Uterus (tissue), 3 donors: ENCODE measurements at regions not wholly inside any gene's neighbourhood (a gene's known extent, or its start where the extent isn't known, plus 50 kb on each side); places are given as distances from the start of the nearest gene placed in this dataset.

Source experiments
- DNase-seq, 2 donors: peaks; one replicate each; pipeline ENCODE4 v3.0.0-alpha.2; 2019 to 2020
- H3K27ac ChIP-seq, 2 donors: fragments of 200-600 bp; sonication (generic); 1 replicate in 1 of 2; 2 replicates in 1 of 2; pipeline ENCODE4 v1.5.1; 2016 to 2018
- H3K27me3 ChIP-seq, 2 donors: fragments of 200-600 bp; sonication (generic); one replicate each; pipeline ENCODE4 v1.5.1; 2018 to 2019; ENCODE audit warnings: control low read depth in 1 of 2
- H3K36me3 ChIP-seq, 2 donors: fragments of 200-600 bp; sonication (generic); one replicate each; pipeline ENCODE4 v1.5.1; 2019; ENCODE audit warnings: control low read depth in 1 of 2
- H3K4me1 ChIP-seq, 2 donors: fragments of 200-600 bp; sonication (generic); one replicate each; pipeline ENCODE4 v1.5.1; 2018 to 2019; ENCODE audit warnings: control low read depth in 1 of 2
- H3K4me3 ChIP-seq, 2 donors: fragments of 200-600 bp; sonication (generic); 1 replicate in 1 of 2; 2 replicates in 1 of 2; pipeline ENCODE4 v1.5.1; 2018 to 2019; ENCODE audit warnings: mild to moderate bottlenecking in 1 of 2
- H3K9me3 ChIP-seq, 2 donors: fragments of 200-600 bp; sonication (generic); one replicate each; pipeline ENCODE4 v1.5.1; 2019; ENCODE audit warnings: control low read depth in 1 of 2
- POLR2A ChIP-seq, 2 donors: fragments of 450-650 bp; IDR thresholded peaks; one replicate each; pipeline ENCODE4 v1.6.1; 2016; ENCODE audit warnings: antibody characterized with exemption in 2 of 2, mild to moderate bottlenecking in 1 of 2, moderate library complexity in 1 of 2
- intact Hi-C: fragments of 100-400 bp; cut with DNase I; formaldehyde crosslinking; loops from one replicate; pipeline ENCODE4 v1.15.1; 2023; ENCODE audit warnings: low total_unique reads
- TF ChIP-seq, protein P1 (sequence below), 4 experiments: fragments of 200-600 bp in 2 of 4; fragments of 450-650 bp in 2 of 4; sonication (generic) in 2 of 4; IDR thresholded peaks; one replicate each; pipeline ENCODE4 v1.5.1; 2016 to 2019; ENCODE audit warnings: antibody characterized with exemption in 4 of 4, mild to moderate bottlenecking in 2 of 4, moderate library complexity in 1 of 4
- donor health status: DM: yes; HTN: yes; CAD: no.

DNA sequence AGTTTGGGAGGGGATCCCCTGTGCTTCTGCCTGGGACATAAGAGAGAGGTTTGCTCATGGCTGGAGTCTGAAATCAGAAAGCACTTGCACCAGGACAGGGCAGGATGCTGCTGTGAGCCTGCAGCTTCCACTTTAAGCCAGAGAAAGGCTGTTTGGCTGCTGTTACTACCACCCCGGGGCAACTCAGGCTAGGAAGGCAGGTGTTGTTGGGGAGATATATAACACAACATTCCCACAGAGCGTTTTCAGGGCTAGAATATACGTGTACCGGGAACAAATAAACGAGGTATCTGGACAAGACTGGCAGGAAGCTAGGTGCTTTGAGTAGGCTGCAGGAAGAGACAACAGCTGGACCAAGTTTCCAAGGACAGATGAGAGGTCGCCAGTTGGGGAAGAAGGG is 313.3 kb upstream of the CCL2 start:
- no peak for DNase-seq
- H3K4me1 ChIP-seq: no peaks in the 10 kb centered on the region
- no peak overlapping the region for H3K27ac ChIP-seq
- intact Hi-C loops: no loop called here
- no peaks in the 10 kb centered on the region for H3K27me3 ChIP-seq
- no peaks in the 10 kb centered on the region for H3K9me3 ChIP-seq
- no peak for TF ChIP-seq POLR2A (IDR thresholded peaks at IDR 0.05)
- TF ChIP-seq, protein P1, sequence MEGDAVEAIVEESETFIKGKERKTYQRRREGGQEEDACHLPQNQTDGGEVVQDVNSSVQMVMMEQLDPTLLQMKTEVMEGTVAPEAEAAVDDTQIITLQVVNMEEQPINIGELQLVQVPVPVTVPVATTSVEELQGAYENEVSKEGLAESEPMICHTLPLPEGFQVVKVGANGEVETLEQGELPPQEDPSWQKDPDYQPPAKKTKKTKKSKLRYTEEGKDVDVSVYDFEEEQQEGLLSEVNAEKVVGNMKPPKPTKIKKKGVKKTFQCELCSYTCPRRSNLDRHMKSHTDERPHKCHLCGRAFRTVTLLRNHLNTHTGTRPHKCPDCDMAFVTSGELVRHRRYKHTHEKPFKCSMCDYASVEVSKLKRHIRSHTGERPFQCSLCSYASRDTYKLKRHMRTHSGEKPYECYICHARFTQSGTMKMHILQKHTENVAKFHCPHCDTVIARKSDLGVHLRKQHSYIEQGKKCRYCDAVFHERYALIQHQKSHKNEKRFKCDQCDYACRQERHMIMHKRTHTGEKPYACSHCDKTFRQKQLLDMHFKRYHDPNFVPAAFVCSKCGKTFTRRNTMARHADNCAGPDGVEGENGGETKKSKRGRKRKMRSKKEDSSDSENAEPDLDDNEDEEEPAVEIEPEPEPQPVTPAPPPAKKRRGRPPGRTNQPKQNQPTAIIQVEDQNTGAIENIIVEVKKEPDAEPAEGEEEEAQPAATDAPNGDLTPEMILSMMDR (IDR thresholded peaks at IDR 0.05): no peak
- H3K4me3 ChIP-seq: no peak overlapping the region
- no peaks in the 10 kb centered on the region for H3K36me3 ChIP-seq

GRCh38 chr17:33942414-33942813 is 312.7 kb upstream of the CCL2 start:
- H3K4me1 ChIP-seq: no peaks in the 10 kb centered on the region
- no peak overlapping the region for H3K4me3 ChIP-seq
- intact Hi-C loops: no loop called here
- H3K27ac ChIP-seq: no peak overlapping the region
- no peaks in the 10 kb centered on the region for H3K36me3 ChIP-seq
- TF ChIP-seq, protein P1 (IDR thresholded peaks at IDR 0.05): no peak
- no peak for TF ChIP-seq POLR2A (IDR thresholded peaks at IDR 0.05)
- DNase-seq: no peak
- H3K27me3 ChIP-seq: no peaks in the 10 kb centered on the region
- no peaks in the 10 kb centered on the region for H3K9me3 ChIP-seq

GRCh38 chr17:33944412-33944811 is 310.7 kb upstream of the CCL2 start:
- no peak for DNase-seq
- Histone ChIP-seq H3K4me1 (no peaks in the 10 kb centered on the region), H3K36me3 (no peaks in the 10 kb centered on the region), H3K4me3 (no peak overlapping the region), H3K27ac (no peak overlapping the region), H3K27me3 (no peaks in the 10 kb centered on the region), H3K9me3 (no peaks in the 10 kb centered on the region)
- TF ChIP-seq POLR2A (IDR thresholded peaks at IDR 0.05): no peak
- TF ChIP-seq, protein P1 (IDR thresholded peaks at IDR 0.05): no peak
- intact Hi-C loops: no loop called here

DNA sequence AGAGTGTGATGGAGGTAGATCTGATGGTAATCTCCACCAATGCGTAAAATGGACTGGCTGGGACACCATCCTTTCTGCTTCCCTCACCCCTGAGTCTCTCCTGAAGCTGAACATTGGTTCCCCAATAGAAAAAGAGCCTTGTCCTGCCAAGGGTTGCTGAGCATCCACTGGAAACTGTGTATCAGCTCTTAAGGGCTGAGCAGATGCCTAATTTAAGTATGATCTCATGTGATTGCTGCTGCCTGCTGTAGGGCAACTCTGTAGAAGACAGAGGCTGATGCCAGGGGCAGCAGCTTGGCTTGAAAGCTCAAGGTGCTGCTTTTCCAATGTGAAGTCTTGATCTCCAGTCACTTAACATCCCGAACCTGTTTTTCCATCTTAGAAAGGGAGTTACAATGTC is 310.3 kb upstream of the CCL2 start:
- no peaks in the 10 kb centered on the region for H3K4me1 ChIP-seq
- H3K36me3 ChIP-seq: no peaks in the 10 kb centered on the region
- no peak for TF ChIP-seq POLR2A (IDR thresholded peaks at IDR 0.05)
- TF ChIP-seq, protein P1 (IDR thresholded peaks at IDR 0.05): no peak
- no peak for DNase-seq
- intact Hi-C loops: no loop called here
- no peak overlapping the region for H3K27ac ChIP-seq
- H3K27me3 ChIP-seq: no peaks in the 10 kb centered on the region
- no peaks in the 10 kb centered on the region for H3K9me3 ChIP-seq
- H3K4me3 ChIP-seq: no peak overlapping the region

- H3K4me3 ChIP-seq: no peak overlapping the region
- no peaks in the 10 kb centered on the region for H3K36me3 ChIP-seq
- DNase-seq: no peak
- H3K4me1 ChIP-seq: no peaks in the 10 kb centered on the region
- TF ChIP-seq POLR2A (IDR thresholded peaks at IDR 0.05): no peak
- TF ChIP-seq, protein P1 (IDR thresholded peaks at IDR 0.05): no peak
- H3K9me3 ChIP-seq: no peaks in the 10 kb centered on the region
- no peak overlapping the region for H3K27ac ChIP-seq
- intact Hi-C loops: no loop called here
- H3K27me3 ChIP-seq: no peaks in the 10 kb centered on the region
Observed at GRCh38 chr17:33945646-33946546, 309.2 kb upstream of the CCL2 start.
